ENCODE measurements at regions not wholly inside any gene's neighbourhood (a gene's known extent, or its start where the extent isn't known, plus 50 kb on each side); places are given as distances from the start of the nearest gene placed in this dataset.

GRCh38 chr10:124324451-124324850, 94.3 kb downstream of the OAT start:
- Histone ChIP-seq H3K27me3 (ENCODE audit: control insufficient read depth, insufficient read depth, low read length) (no peaks in the 10 kb centered on the region), H3K4me3 (ENCODE audit: low read length) (no peak overlapping the region), H3K4me1 (ENCODE audit: control insufficient read depth, insufficient read depth, low read length) (no peaks in the 10 kb centered on the region), H3K36me3 (ENCODE audit: control insufficient read depth, insufficient read depth, low read length) (no peaks in the 10 kb centered on the region), H3K27ac (ENCODE audit: low read length) (no peak overlapping the region), H3K9me3 (ENCODE audit: control insufficient read depth, insufficient read depth, low read length) (no peaks in the 10 kb centered on the region)
- no peak for ATAC-seq
- 83% methylated on average over 6 of the region's 6 CpGs for WGBS (ENCODE audit: insufficient coverage)
- TF ChIP-seq, protein P1, sequence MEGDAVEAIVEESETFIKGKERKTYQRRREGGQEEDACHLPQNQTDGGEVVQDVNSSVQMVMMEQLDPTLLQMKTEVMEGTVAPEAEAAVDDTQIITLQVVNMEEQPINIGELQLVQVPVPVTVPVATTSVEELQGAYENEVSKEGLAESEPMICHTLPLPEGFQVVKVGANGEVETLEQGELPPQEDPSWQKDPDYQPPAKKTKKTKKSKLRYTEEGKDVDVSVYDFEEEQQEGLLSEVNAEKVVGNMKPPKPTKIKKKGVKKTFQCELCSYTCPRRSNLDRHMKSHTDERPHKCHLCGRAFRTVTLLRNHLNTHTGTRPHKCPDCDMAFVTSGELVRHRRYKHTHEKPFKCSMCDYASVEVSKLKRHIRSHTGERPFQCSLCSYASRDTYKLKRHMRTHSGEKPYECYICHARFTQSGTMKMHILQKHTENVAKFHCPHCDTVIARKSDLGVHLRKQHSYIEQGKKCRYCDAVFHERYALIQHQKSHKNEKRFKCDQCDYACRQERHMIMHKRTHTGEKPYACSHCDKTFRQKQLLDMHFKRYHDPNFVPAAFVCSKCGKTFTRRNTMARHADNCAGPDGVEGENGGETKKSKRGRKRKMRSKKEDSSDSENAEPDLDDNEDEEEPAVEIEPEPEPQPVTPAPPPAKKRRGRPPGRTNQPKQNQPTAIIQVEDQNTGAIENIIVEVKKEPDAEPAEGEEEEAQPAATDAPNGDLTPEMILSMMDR (IDR thresholded peaks at IDR 0.05): no peak
- intact Hi-C loops (cut with micrococcal nuclease): no loop called here
- H3K4me3 Mint-ChIP-seq: no peak overlapping the region
- DNase-seq: no peak
- no peaks in the 10 kb centered on the region for H3K36me3 Mint-ChIP-seq
- peaks cover 0 to 5% of the 10 kb centered on the region in 2 donors for H3K4me1 Mint-ChIP-seq
- H3K9me3 Mint-ChIP-seq: no peaks in the 10 kb centered on the region
- no peak overlapping the region for H3K27ac Mint-ChIP-seq
- peaks cover 0 to 12% of the 10 kb centered on the region in 2 donors for H3K27me3 Mint-ChIP-seq (ENCODE audit: low read depth in 2 of 2)

DNA sequence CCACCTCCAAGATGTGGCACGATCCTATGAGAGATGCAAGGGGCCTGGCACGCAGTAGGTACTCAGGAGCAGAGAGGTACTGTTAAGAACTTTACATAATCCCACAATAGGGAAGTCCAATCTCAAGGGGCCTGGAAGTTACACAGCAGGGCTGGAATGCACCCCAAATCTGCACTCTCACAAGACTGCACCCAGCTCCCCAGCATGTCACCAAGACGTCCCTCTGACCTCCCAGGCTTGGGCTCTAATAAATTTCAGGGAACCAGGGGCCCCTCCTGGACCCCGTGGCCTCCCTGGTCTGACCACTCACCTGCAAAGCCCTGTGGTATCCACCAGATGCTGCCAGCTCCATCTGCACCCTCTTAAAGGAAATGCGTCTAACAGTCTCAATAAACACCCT, 94.9 kb downstream of the OAT start:
- H3K4me3 ChIP-seq (ENCODE audit: low read length): no peak overlapping the region
- no peaks in the 10 kb centered on the region for H3K27me3 ChIP-seq (ENCODE audit: control insufficient read depth, insufficient read depth, low read length)
- DNase-seq (no peak), ATAC-seq (no peak)
- Mint-ChIP-seq H3K4me1 (peaks cover 0 to 5% of the 10 kb centered on the region in 2 donors), H3K36me3 (no peaks in the 10 kb centered on the region), H3K9me3 (no peaks in the 10 kb centered on the region), H3K27me3 (ENCODE audit: low read depth in 2 of 2) (peaks cover 0 to 12% of the 10 kb centered on the region in 2 donors), H3K4me3 (no peak overlapping the region), H3K27ac (no peak overlapping the region)
- no peaks in the 10 kb centered on the region for H3K9me3 ChIP-seq (ENCODE audit: control insufficient read depth, insufficient read depth, low read length)
- WGBS (ENCODE audit: insufficient coverage): 75% methylated on average over 5 of the region's 5 CpGs
- no peak overlapping the region for H3K27ac ChIP-seq (ENCODE audit: low read length)
- no peaks in the 10 kb centered on the region for H3K36me3 ChIP-seq (ENCODE audit: control insufficient read depth, insufficient read depth, low read length)
- intact Hi-C loops (cut with micrococcal nuclease): no loop called here
- no peaks in the 10 kb centered on the region for H3K4me1 ChIP-seq (ENCODE audit: control insufficient read depth, insufficient read depth, low read length)
- TF ChIP-seq, protein P1 (IDR thresholded peaks at IDR 0.05): no peak

GRCh38 chr10:124323111-124323725, 95.5 kb downstream of the OAT start:
- Mint-ChIP-seq H3K4me1 (peaks cover 0 to 5% of the 10 kb centered on the region in 2 donors), H3K36me3 (no peaks in the 10 kb centered on the region), H3K9me3 (no peaks in the 10 kb centered on the region), H3K4me3 (no peak overlapping the region), H3K27me3 (ENCODE audit: low read depth in 2 of 2) (peaks cover 0 to 12% of the 10 kb centered on the region in 2 donors), H3K27ac (no peak overlapping the region)
- ATAC-seq (no peak), DNase-seq (no peak)
- Histone ChIP-seq H3K27me3 (ENCODE audit: control insufficient read depth, insufficient read depth, low read length) (no peaks in the 10 kb centered on the region), H3K4me3 (ENCODE audit: low read length) (no peak overlapping the region), H3K27ac (ENCODE audit: low read length) (no peak overlapping the region), H3K36me3 (ENCODE audit: control insufficient read depth, insufficient read depth, low read length) (no peaks in the 10 kb centered on the region), H3K9me3 (ENCODE audit: control insufficient read depth, insufficient read depth, low read length) (no peaks in the 10 kb centered on the region), H3K4me1 (ENCODE audit: control insufficient read depth, insufficient read depth, low read length) (no peaks in the 10 kb centered on the region)
- TF ChIP-seq, protein P1 (IDR thresholded peaks at IDR 0.05): no peak
- 78% methylated on average over 11 of the region's 11 CpGs for WGBS (ENCODE audit: insufficient coverage)
- intact Hi-C loops (cut with micrococcal nuclease): no loop called here
